DOHH2 (cell line): ENCODE measurements at regions not wholly inside any gene's neighbourhood (a gene's known extent, or its start where the extent isn't known, plus 50 kb on each side); places are given as distances from the start of the nearest gene placed in this dataset.

ENCODE experiments used
- CTCF ChIP-seq: fragments of 200-600 bp; sonication (generic); IDR thresholded peaks from one replicate; pipeline ENCODE4 v1.5.1; 2014; ENCODE audit warnings: antibody characterized with exemption, mild to moderate bottlenecking, low read depth, low read length; ENCODE audit not compliant: poor library complexity, severe bottlenecking
- EZH2phosphoT487 ChIP-seq: fragments of 200-600 bp; sonication (generic); IDR thresholded peaks from 2 replicates; pipeline ENCODE4 v1.6.1; 2017; ENCODE audit warnings: borderline replicate concordance, mild to moderate bottlenecking, antibody characterized with exemption, low read length, moderate library complexity, mixed read lengths

GRCh38 chr9:105172436-105172835 is 72.0 kb upstream of the SLC44A1 start:
- TF ChIP-seq EZH2phosphoT487: no peak
- TF ChIP-seq CTCF: no peak
